GM21526 (cell line): ENCODE measurements at regions not wholly inside any gene's neighbourhood (a gene's known extent, or its start where the extent isn't known, plus 50 kb on each side); places are given as distances from the start of the nearest gene placed in this dataset.
"Not testable (repeated sequence)": the region's sequence is repeated elsewhere in the genome, so short reads cannot be mapped to it uniquely, and the experiment has no call there.

ENCODE experiments used
- ATAC-seq: cut with Tn5 transposase; IDR thresholded peaks from one replicate; pipeline ENCODE4 v1.9.1; 2021; ENCODE audit warnings: moderate library complexity; ENCODE audit not compliant: unreplicated experiment, low FRiP score

DNA sequence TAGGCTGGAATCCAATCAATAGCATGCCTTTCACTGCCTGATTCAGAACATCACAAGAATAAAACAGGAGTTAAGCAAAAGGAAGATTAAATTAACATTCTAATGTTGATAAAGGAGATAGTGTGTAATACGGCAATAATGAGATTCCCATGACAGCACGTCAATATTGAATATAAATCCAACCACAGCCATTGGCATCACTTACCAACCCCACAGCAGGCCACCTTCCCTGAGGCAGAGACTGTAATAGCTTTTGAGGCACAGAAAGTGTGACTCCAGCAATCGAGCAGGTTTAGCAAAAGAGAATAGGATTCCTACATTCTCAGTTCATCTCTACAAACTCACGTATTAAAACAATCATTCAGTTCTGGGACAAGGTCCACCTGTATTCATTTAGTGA is 954.6 kb upstream of the CDH18 start:
- not testable (repeated sequence) for ATAC-seq

DNA sequence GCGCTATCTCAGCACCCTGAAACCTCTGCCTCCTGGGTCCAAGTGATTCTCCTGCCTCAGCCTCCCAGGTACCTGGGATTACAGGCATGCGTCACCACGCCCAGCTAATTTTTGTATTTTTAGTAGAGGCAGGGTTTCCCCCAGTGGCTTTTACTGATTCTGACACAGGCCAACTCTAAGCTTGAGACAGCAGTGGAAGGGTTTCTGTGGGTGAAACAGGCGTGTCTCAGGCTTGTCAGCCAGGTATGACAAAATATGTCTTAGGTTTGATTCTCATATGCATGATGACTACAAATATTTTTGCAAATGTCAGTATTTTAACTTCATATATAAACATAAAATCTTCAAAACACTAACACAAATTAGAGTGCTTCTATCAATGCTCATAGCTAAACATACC is 952.8 kb upstream of the CDH18 start:
- not testable (repeated sequence) for ATAC-seq

GRCh38 chr5:20890936-20891335 is 902.9 kb upstream of the CDH18 start:
- not testable (repeated sequence) for ATAC-seq

DNA sequence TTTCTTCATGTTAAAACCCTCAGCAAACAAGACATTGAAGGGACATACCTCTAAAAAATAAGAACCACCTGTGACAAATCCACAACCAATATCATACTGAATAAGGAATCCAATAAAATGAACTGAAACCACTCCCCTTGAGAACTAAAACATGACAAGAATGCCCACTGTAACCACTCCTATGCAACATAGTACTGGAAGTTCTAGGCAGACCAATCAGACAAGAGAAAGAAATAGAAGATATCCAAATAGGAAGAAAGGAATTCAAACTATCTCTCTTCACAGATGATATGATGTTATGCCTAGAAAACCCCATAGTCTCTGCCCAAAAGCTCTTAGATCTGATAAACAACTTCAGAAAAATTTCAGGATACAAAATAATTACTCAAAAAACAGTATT is 887.7 kb upstream of the CDH18 start:
- ATAC-seq, result not testable (repeated sequence)

DNA sequence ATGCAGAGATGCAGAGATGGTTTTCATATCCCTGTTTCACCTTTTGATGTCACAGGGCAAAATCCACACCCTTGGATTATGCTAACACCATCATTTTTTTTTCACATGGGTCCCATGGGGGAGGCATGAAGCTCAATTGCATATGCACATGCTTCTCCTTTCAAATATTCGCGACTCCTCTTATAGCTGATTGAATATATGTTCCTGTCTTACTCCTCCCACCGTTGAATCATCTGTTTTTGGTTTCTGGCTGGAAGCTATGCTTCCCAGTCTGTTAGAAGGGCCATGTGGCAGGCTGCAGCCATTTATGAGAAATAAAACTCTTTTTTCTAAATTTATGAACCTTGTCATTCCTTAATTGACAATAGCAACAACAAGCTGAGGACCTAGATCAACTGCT is 877.9 kb upstream of the CDH18 start:
- ATAC-seq, result not testable (repeated sequence)

- ATAC-seq, result no peak
Observed at GRCh38 chr5:20833081-20833627, 845.2 kb upstream of the CDH18 start.

DNA sequence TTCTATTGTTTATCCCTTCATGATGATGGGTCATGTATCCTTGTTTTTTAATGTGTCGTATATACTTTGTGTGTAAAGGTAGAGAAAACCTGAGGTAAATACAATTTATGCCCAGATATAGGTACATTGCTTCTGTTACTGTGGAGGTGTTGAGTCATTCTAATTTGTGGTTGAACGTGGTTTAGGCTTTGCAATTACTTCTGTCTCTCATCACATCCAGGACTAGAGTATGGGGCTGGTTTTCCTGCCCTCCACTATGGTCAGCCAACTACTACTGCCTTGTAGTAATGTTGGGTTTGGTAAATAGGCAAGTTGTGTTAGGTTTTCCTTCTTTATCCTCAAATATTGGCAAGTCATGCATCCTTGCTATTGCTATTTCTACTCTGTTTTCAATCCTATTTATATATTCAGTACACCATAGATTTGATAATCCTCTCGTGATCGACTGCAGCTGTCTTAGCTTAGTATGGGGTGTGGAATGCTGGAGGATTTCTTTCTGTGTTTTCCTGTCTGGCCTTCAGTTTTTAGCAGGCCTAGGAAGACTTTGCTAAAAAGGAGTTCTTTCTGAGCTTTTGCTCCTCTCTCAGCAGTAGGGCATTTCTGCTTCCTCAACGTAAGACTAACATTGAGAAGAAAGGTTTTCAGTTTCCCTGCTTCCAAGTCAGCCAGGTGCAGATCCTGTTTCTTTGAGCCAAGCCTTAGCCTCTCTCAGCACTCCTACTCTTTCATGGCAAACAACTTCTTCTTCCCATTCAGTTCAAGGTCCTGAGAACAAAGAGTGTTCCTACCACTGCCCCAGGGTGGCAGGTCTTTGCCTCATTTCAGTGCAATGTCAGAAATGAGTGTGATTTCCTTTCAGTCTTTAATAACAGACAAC is 844.4 kb upstream of the CDH18 start:
- ATAC-seq, result no peak

- ATAC-seq, result not testable (repeated sequence)
Observed at GRCh38 chr5:20825951-20826350, 838.0 kb upstream of the CDH18 start.

GRCh38 chr5:20797216-20797615 is 809.2 kb upstream of the CDH18 start:
- ATAC-seq, result not testable (repeated sequence)

GRCh38 chr5:20784755-20785154 is 796.8 kb upstream of the CDH18 start:
- not testable (repeated sequence) for ATAC-seq

DNA sequence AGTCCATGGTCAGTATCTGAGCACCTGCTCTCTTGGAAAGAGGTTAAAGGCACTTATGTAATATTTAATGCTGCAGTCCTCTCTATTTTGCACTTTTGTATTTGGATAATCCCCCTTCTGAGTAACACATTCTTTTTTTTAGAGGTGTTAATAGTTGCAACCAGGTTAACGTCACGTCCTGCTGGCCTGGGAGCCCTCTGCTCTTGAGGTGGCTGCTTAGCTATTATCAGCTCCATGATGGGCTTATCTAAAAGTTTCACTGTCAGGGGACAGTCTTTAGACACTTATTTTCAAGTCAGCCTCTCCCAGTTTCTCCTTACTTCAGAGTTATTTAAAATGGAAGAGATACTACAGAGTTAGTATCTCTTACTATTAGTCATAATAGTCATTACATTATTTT is 795.5 kb upstream of the CDH18 start:
- not testable (repeated sequence) for ATAC-seq

GRCh38 chr5:20771338-20771737 is 783.3 kb upstream of the CDH18 start:
- ATAC-seq, result not testable (repeated sequence)

DNA sequence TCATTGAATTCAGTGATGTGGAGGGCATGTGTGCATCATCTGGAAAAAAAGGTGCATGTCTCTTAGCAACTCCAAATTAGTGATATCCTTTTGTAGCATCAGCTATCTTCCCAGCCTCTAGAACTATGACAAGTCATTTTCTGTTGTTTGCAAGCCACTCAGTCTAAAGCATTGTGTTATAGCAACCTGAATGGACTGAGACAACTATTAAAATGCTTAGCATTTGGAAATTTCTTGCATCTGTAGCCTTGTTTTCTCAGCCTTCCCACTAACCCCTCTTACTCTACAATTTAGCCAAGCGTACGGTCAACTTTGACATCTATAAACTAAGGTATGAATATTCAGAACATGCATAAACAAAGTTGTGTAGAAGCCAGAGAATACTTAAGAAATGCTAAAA is 777.1 kb upstream of the CDH18 start:
- not testable (repeated sequence) for ATAC-seq

GRCh38 chr5:20759459-20759858 is 771.5 kb upstream of the CDH18 start:
- not testable (repeated sequence) for ATAC-seq

- not testable (repeated sequence) for ATAC-seq
Observed at GRCh38 chr5:20752179-20752578, 764.2 kb upstream of the CDH18 start.

DNA sequence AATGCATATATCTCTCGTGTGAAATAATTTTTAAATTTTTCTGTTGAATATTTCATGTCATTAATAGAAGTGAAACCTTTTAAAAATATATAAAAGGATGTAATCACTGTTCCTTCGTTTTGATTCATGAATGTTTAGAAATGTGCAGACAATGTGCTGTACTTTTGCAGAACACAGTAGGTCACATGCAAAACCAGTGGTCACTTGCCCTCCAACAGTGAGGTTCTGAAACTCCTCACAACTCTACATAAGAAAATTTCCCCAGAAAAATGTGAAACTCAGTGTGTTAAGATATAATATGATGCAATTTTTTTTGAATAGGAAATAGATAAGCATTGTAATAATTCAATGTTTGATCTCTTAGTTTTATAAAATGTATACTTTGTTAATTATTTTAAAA is 747.7 kb upstream of the CDH18 start:
- not testable (repeated sequence) for ATAC-seq

- not testable (repeated sequence) for ATAC-seq
Observed at GRCh38 chr5:20732223-20732622, 744.2 kb upstream of the CDH18 start.

DNA sequence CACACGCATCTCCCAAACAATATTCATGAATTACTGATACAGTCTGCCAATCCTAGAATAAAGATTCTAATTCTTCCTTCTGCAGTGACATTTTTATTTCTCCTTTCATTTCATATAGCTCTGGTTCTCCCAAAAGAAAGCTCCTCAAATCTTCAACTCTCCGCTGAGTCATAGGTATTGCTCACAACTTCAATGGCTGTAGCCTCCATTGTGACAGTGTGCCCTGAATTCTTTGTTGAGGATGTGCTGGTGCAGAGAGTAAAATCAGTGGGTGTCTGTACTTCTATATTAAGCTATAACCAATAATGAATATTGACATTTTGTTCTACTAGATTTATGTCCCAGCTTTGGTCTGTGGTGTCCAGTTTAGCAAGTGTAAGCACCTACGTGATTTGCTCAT is 733.3 kb upstream of the CDH18 start:
- not testable (repeated sequence) for ATAC-seq

- not testable (repeated sequence) for ATAC-seq
Observed at GRCh38 chr5:20711520-20712155, 723.6 kb upstream of the CDH18 start.

GRCh38 chr5:20707634-20708033 is 719.6 kb upstream of the CDH18 start:
- not testable (repeated sequence) for ATAC-seq

DNA sequence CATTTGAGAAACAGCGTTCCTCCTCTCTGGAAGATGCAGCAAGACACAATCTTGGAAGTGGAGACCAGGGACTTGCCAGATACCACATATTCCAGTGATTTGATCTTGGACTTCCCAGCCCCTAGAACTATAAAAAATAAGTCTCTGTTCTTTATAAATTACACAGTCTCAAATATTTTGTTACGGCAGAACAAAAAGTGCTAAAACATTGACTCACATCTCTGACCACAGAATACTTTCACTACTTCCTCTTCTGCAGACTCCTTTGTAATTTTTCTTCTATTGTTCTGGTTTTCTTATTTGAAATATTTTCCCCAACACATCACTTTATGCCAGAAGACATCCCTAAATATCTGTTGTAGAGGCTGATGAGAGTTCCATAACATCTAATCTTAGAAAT is 706.1 kb upstream of the CDH18 start:
- no peak for ATAC-seq
